Inflammatory macrophage (primary cell): ENCODE measurements at regions not wholly inside any gene's neighbourhood (a gene's known extent, or its start where the extent isn't known, plus 50 kb on each side); places are given as distances from the start of the nearest gene placed in this dataset.
"Not testable (repeated sequence)": the region's sequence is repeated elsewhere in the genome, so short reads cannot be mapped to it uniquely, and the experiment has no call there.

Experiments used
- DNase-seq, 2 donors: peaks; one replicate each; pipeline ENCODE4 v3.0.0-alpha.2; 2020 to 2022

- no peak for DNase-seq
Measured at GRCh38 chr4:28754376-28754775, 1893.7 kb downstream of the STIM2 start.

- no peak for DNase-seq
Measured at GRCh38 chr4:28755081-28755480, 1894.4 kb downstream of the STIM2 start.

- DNase-seq: no peak
Measured at GRCh38 chr4:28759064-28759463, 1898.4 kb downstream of the STIM2 start.

GRCh38 chr4:28760003-28760402 lies 1899.4 kb downstream of the STIM2 start:
- no peak for DNase-seq

GRCh38 chr4:28772066-28772465 lies 1911.4 kb downstream of the STIM2 start:
- no peak for DNase-seq

GRCh38 chr4:28772788-28773187 lies 1912.1 kb downstream of the STIM2 start:
- no peak for DNase-seq

- no peak for DNase-seq
Measured at GRCh38 chr4:28774344-28774743, 1913.7 kb downstream of the STIM2 start.

GRCh38 chr4:28776004-28776403 lies 1915.4 kb downstream of the STIM2 start:
- DNase-seq: no peak

- no peak for DNase-seq
Measured at GRCh38 chr4:28784188-28784587, 1923.5 kb downstream of the STIM2 start.

- no peak for DNase-seq
Measured at GRCh38 chr4:28787947-28788346, 1927.3 kb downstream of the STIM2 start.

- DNase-seq: no peak
Measured at GRCh38 chr4:28788929-28789490, 1928.4 kb downstream of the STIM2 start.

GRCh38 chr4:28792917-28793597 lies 1927.1 kb upstream of the PCDH7 start:
- DNase-seq: no peak

- no peak for DNase-seq
Measured at GRCh38 chr4:28799696-28800095, 1920.5 kb upstream of the PCDH7 start.

GRCh38 chr4:28811025-28811424 lies 1909.1 kb upstream of the PCDH7 start:
- DNase-seq: no peak

- DNase-seq: no peak
Measured at GRCh38 chr4:28822163-28822562, 1898.0 kb upstream of the PCDH7 start.

- no peak for DNase-seq
Measured at GRCh38 chr4:28827866-28828265, 1892.3 kb upstream of the PCDH7 start.

- DNase-seq: no peak
Measured at GRCh38 chr4:28831867-28832266, 1888.3 kb upstream of the PCDH7 start.

GRCh38 chr4:28832444-28832843 lies 1887.7 kb upstream of the PCDH7 start:
- no peak for DNase-seq

GRCh38 chr4:28834120-28834519 lies 1886.0 kb upstream of the PCDH7 start:
- DNase-seq: no peak

GRCh38 chr4:28835501-28835900 lies 1884.7 kb upstream of the PCDH7 start:
- no peak for DNase-seq

GRCh38 chr4:28842271-28842670 lies 1877.9 kb upstream of the PCDH7 start:
- no peak for DNase-seq

GRCh38 chr4:28845158-28845557 lies 1875.0 kb upstream of the PCDH7 start:
- no peak for DNase-seq

- DNase-seq: not testable (repeated sequence)
Measured at GRCh38 chr4:28857028-28857427, 1863.1 kb upstream of the PCDH7 start.

- DNase-seq: no peak
Measured at GRCh38 chr4:28868841-28869240, 1851.3 kb upstream of the PCDH7 start.

GRCh38 chr4:28879178-28879577 lies 1841.0 kb upstream of the PCDH7 start:
- DNase-seq: no peak
